Activated B cell treated with CpG ODN at 0.5 μM for 24 hours (primary cell): ENCODE measurements at regions not wholly inside any gene's neighbourhood (a gene's known extent, or its start where the extent isn't known, plus 50 kb on each side); places are given as distances from the start of the nearest gene placed in this dataset.

ENCODE experiments used
- ATAC-seq: fragments of 200-7000 bp; cut with Tn5 transposase; one replicate; pipeline ENCODE4 v1.10.0; 2021; ENCODE audit warnings: low read depth, mild to moderate bottlenecking, moderate library complexity
- CTCF ChIA-PET: fragments of 350-600 bp; sonication (Branson Sonifier 250); formaldehyde crosslinking; loops from one replicate; lab custom pipeline; 2021; ENCODE audit warnings: antibody characterized with exemption; lab: Charles Lee
- POLR2A ChIA-PET: fragments of 350-600 bp; sonication (Branson Sonifier 250); formaldehyde crosslinking; loops from one replicate; lab custom pipeline; 2021; ENCODE audit warnings: antibody characterized with exemption; lab: Charles Lee
- DNase-seq: peaks from one replicate; pipeline ENCODE4 v3.0.0; 2022
- H3K27ac Mint-ChIP-seq: one replicate; pipeline ENCODE4 v1.8.0; 2020; ENCODE audit warnings: mixed read lengths
- H3K27me3 Mint-ChIP-seq: one replicate; pipeline ENCODE4 v1.8.0; 2021; ENCODE audit warnings: mixed read lengths
- H3K36me3 Mint-ChIP-seq: one replicate; pipeline ENCODE4 v1.8.0; 2021; ENCODE audit warnings: low read depth, mixed read lengths
- H3K4me1 Mint-ChIP-seq: one replicate; pipeline ENCODE4 v1.8.0; 2021; ENCODE audit warnings: mixed read lengths
- H3K4me3 Mint-ChIP-seq: one replicate; pipeline ENCODE4 v1.8.0; 2020; ENCODE audit warnings: mild to moderate bottlenecking, mixed read lengths
- H3K9me3 Mint-ChIP-seq: one replicate; pipeline ENCODE4 v1.8.0; 2020; ENCODE audit warnings: mixed read lengths
- CTCF ChIP-seq: fragments of 200-600 bp; IDR thresholded peaks from one replicate; pipeline ENCODE4 v1.8.0; 2022; ENCODE audit warnings: antibody characterized with exemption, mild to moderate bottlenecking
- intact Hi-C: fragments of 100-400 bp; cut with micrococcal nuclease; formaldehyde crosslinking; loops from one replicate; pipeline ENCODE4 v1.15.1; 2024

GRCh38 chr4:42824278-42824977 lies 68.1 kb upstream of the GRXCR1 start:
- ATAC-seq (no peak), DNase-seq (no peak)
- Mint-ChIP-seq H3K27me3 (peaks cover 6% of the 10 kb centered on the region), H3K4me1 (no peaks in the 10 kb centered on the region), H3K27ac (no peak overlapping the region), H3K36me3 (no peaks in the 10 kb centered on the region), H3K4me3 (no peak overlapping the region), H3K9me3 (no peaks in the 10 kb centered on the region)
- intact Hi-C loops: no loop called here
- TF ChIP-seq CTCF: no peak
- POLR2A ChIA-PET: no interaction called here
- CTCF ChIA-PET: interaction anchor here (1.0 kb wide), 1 partner anchor 257 kb away, joined by 3 read pairs; no protein-coding TSS in a partner anchor

- POLR2A ChIA-PET: no interaction called here
- Mint-ChIP-seq H3K4me1 (peaks cover 13% of the 10 kb centered on the region), H3K27ac (no peak overlapping the region)
Measured at GRCh38 chr4:42821230-42821629, 71.3 kb upstream of the GRXCR1 start.

GRCh38 chr4:42819863-42820514 lies 72.5 kb upstream of the GRXCR1 start:
- H3K9me3 Mint-ChIP-seq: no peaks in the 10 kb centered on the region
- no peak for TF ChIP-seq CTCF
- no peak overlapping the region for H3K4me3 Mint-ChIP-seq
- no peaks in the 10 kb centered on the region for H3K36me3 Mint-ChIP-seq
- no peak for DNase-seq
- no peak for ATAC-seq
- intact Hi-C loops: no loop called here
- no peak overlapping the region for H3K27ac Mint-ChIP-seq
- CTCF ChIA-PET: no interaction called here
- peaks cover 3% of the 10 kb centered on the region for H3K27me3 Mint-ChIP-seq
- POLR2A ChIA-PET: no interaction called here
- H3K4me1 Mint-ChIP-seq: peaks cover 13% of the 10 kb centered on the region

More at GRCh38 chr4:42821230-42821629, 71.3 kb upstream of the GRXCR1 start:
- intact Hi-C loops: no loop called here
- H3K36me3 Mint-ChIP-seq: no peaks in the 10 kb centered on the region
- ATAC-seq (no peak), DNase-seq (no peak)
- H3K27me3 Mint-ChIP-seq: peaks cover 5% of the 10 kb centered on the region
- no peak overlapping the region for H3K4me3 Mint-ChIP-seq
- CTCF ChIA-PET: interaction anchor here (1.1 kb wide), 1 partner anchor 253 kb away, joined by 3 read pairs; no protein-coding TSS in a partner anchor
- no peaks in the 10 kb centered on the region for H3K9me3 Mint-ChIP-seq
- no peak for TF ChIP-seq CTCF

- Mint-ChIP-seq H3K9me3 (no peaks in the 10 kb centered on the region), H3K36me3 (no peaks in the 10 kb centered on the region), H3K27me3 (peaks cover 3% of the 10 kb centered on the region), H3K4me1 (peaks cover 13% of the 10 kb centered on the region), H3K4me3 (no peak overlapping the region), H3K27ac (no peak overlapping the region)
- ChIA-PET CTCF (interaction anchor here (0.9 to 2.8 kb wide), 3 partner anchors 46 to 250 kb away, joined by 3 to 17 read pairs (median 6); no protein-coding TSS in a partner anchor), POLR2A (interaction anchor here (1.1 kb wide), 1 partner anchor 161 kb away, joined by 4 read pairs; the partner anchor contains the start of gene ATP8A1)
- no peak for DNase-seq
- intact Hi-C loops: loop anchor here (1.0 kb wide), 1 partner anchor 250 kb away; no protein-coding TSS in a partner anchor
- TF ChIP-seq CTCF: no peak
- no peak for ATAC-seq
Measured at GRCh38 chr4:42817913-42818312, 74.6 kb upstream of the GRXCR1 start.

GRCh38 chr4:42816880-42817400 lies 75.6 kb upstream of the GRXCR1 start:
- ATAC-seq (peak; percentile 25), DNase-seq (no peak)
- intact Hi-C loops: loop anchor here (1.0 kb wide), 1 partner anchor 249 kb away; no protein-coding TSS in a partner anchor
- Mint-ChIP-seq H3K4me1 (peaks cover 13% of the 10 kb centered on the region), H3K4me3 (no peak overlapping the region), H3K27me3 (peaks cover 5% of the 10 kb centered on the region), H3K36me3 (no peaks in the 10 kb centered on the region), H3K9me3 (no peaks in the 10 kb centered on the region), H3K27ac (no peak overlapping the region)
- ChIA-PET CTCF (interaction anchor here (0.6 to 2.8 kb wide), 5 partner anchors 47 to 250 kb away, joined by 3 to 17 read pairs (median 3); no protein-coding TSS in a partner anchor), POLR2A (interaction anchor here (1.1 kb wide), 1 partner anchor 160 kb away, joined by 4 read pairs; the partner anchor contains the start of gene ATP8A1)
- no peak for TF ChIP-seq CTCF
